Small intestine (tissue), 7 donors: ENCODE measurements at regions not wholly inside any gene's neighbourhood (a gene's known extent, or its start where the extent isn't known, plus 50 kb on each side); places are given as distances from the start of the nearest gene placed in this dataset.

Source experiments
- DNase-seq, 2 donors: peaks; one replicate each; pipeline versions ENCODE4 v3.0.0 to v3.0.0-alpha.2; 2013
- FAIRE-seq: peaks from 2 replicates; lab custom pipeline; 2012; peaks lifted over from hg19 to GRCh38; lab: Jason Lieb, UNC
- H3K27ac ChIP-seq, 3 donors: one replicate each; pipeline ENCODE4 v1.5.1; 2013; ENCODE audit warnings: low read length in 2 of 3, mild to moderate bottlenecking in 2 of 3, control low read depth in 1 of 3, inconsistent platforms in 1 of 3, low read depth in 1 of 3, moderate library complexity in 1 of 3
- H3K27me3 ChIP-seq, 3 donors: one replicate each; pipeline ENCODE4 v1.6.1; 2013; ENCODE audit warnings: low read length in 3 of 3, inconsistent platforms in 1 of 3; ENCODE audit not compliant: control insufficient read depth in 3 of 3, insufficient read depth in 3 of 3
- H3K36me3 ChIP-seq, 3 donors: one replicate each; pipeline ENCODE4 v1.6.1; 2013; ENCODE audit warnings: low read length in 3 of 3, inconsistent platforms in 1 of 3, low read depth in 1 of 3, mild to moderate bottlenecking in 1 of 3, moderate library complexity in 1 of 3; ENCODE audit not compliant: control insufficient read depth in 3 of 3, insufficient read depth in 2 of 3
- H3K4me1 ChIP-seq, 3 donors: one replicate each; pipeline ENCODE4 v1.6.1; 2013; ENCODE audit warnings: low read length in 2 of 3, inconsistent platforms in 1 of 3, low read depth in 1 of 3, mild to moderate bottlenecking in 1 of 3, moderate library complexity in 1 of 3; ENCODE audit not compliant: control insufficient read depth in 3 of 3, insufficient read depth in 2 of 3
- H3K4me3 ChIP-seq, 3 donors: one replicate each; pipeline ENCODE4 v1.5.1; 2013; ENCODE audit warnings: low read length in 3 of 3, control low read depth in 1 of 3, inconsistent platforms in 1 of 3, low read depth in 1 of 3, mild to moderate bottlenecking in 1 of 3, moderate library complexity in 1 of 3
- H3K9me3 ChIP-seq, 2 donors: one replicate each; pipeline ENCODE4 v1.6.1; 2013; ENCODE audit warnings: low read depth in 1 of 2, low read length in 1 of 2; ENCODE audit not compliant: control insufficient read depth in 2 of 2, insufficient read depth in 1 of 2
- WGBS, 3 donors: extraction: QIAGEN DNeasy Blood & Tissue Kit; methylation state at CpG; one replicate each; pipeline ENCODE4 v1.1.7; 2013; 5-methylcytosine and 5-hydroxymethylcytosine counted together
- donor health status: healthy with polysubstance abuse.
- donor health status: control.
- donor health status: control.
- donor health status: Bipolar disorder and iron deficiency.
- donor health status: healthy.

GRCh38 chr5:20559845-20560244 lies 571.8 kb upstream of the CDH18 start:
- Histone ChIP-seq H3K9me3 (no peaks in the 10 kb centered on the region), H3K27ac (no peak overlapping the region), H3K27me3 (no peaks in the 10 kb centered on the region), H3K4me1 (no peaks in the 10 kb centered on the region), H3K4me3 (no peak overlapping the region), H3K36me3 (no peaks in the 10 kb centered on the region)
- FAIRE-seq (no peak), DNase-seq (no peak)
- WGBS, 3 donors: 59 to 79% (median 62%) methylated on average over 3 of the region's 3 CpGs

- WGBS, 3 donors: 70 to 78% (median 77%) methylated on average over 6 of the region's 6 CpGs
- H3K4me3 ChIP-seq: no peak overlapping the region
- FAIRE-seq: no peak
- no peaks in the 10 kb centered on the region for H3K9me3 ChIP-seq
- no peaks in the 10 kb centered on the region for H3K36me3 ChIP-seq
- no peak for DNase-seq
- H3K27ac ChIP-seq: no peak overlapping the region
- no peaks in the 10 kb centered on the region for H3K4me1 ChIP-seq
- no peaks in the 10 kb centered on the region for H3K27me3 ChIP-seq
Measured at GRCh38 chr5:20556115-20556763, 568.2 kb upstream of the CDH18 start.

- Histone ChIP-seq H3K4me1 (no peaks in the 10 kb centered on the region), H3K9me3 (no peaks in the 10 kb centered on the region), H3K4me3 (no peak overlapping the region), H3K27ac (no peak overlapping the region), H3K27me3 (no peaks in the 10 kb centered on the region), H3K36me3 (no peaks in the 10 kb centered on the region)
- WGBS, 3 donors: 72 to 85% (median 73%) methylated on average over 2 of the region's 2 CpGs
- FAIRE-seq (no peak), DNase-seq (no peak)
Measured at GRCh38 chr5:20555034-20555433, 567.0 kb upstream of the CDH18 start.

- Histone ChIP-seq H3K4me1 (no peaks in the 10 kb centered on the region), H3K27ac (no peak overlapping the region), H3K4me3 (no peak overlapping the region), H3K9me3 (no peaks in the 10 kb centered on the region), H3K36me3 (no peaks in the 10 kb centered on the region), H3K27me3 (no peaks in the 10 kb centered on the region)
- FAIRE-seq (no peak), DNase-seq (no peak)
- WGBS, 3 donors: 62 to 76% (median 63%) methylated on average over 2 of the region's 2 CpGs
Measured at GRCh38 chr5:20554001-20554400, 566.0 kb upstream of the CDH18 start.

GRCh38 chr5:20537911-20538703 lies 550.1 kb upstream of the CDH18 start:
- Histone ChIP-seq H3K4me1 (no peaks in the 10 kb centered on the region), H3K27ac (no peak overlapping the region), H3K4me3 (no peak overlapping the region), H3K27me3 (no peaks in the 10 kb centered on the region), H3K36me3 (no peaks in the 10 kb centered on the region), H3K9me3 (peaks cover 0 to 3% of the 10 kb centered on the region in 2 donors)
- FAIRE-seq (no peak), DNase-seq (no peak)
- 55 to 72% (median 59%) methylated on average over 4 of the region's 4 CpGs for WGBS, 3 donors

GRCh38 chr5:20536813-20537212 lies 548.8 kb upstream of the CDH18 start:
- Histone ChIP-seq H3K36me3 (no peaks in the 10 kb centered on the region), H3K27ac (no peak overlapping the region), H3K4me3 (no peak overlapping the region), H3K4me1 (no peaks in the 10 kb centered on the region), H3K9me3 (peaks cover 0 to 3% of the 10 kb centered on the region in 2 donors), H3K27me3 (no peaks in the 10 kb centered on the region)
- no peak for FAIRE-seq
- DNase-seq: no peak

- 45 to 63% (median 59%) methylated on average over 2 of the region's 2 CpGs for WGBS, 3 donors
- Histone ChIP-seq H3K36me3 (no peaks in the 10 kb centered on the region), H3K4me3 (no peak overlapping the region), H3K4me1 (no peaks in the 10 kb centered on the region), H3K27me3 (no peaks in the 10 kb centered on the region), H3K27ac (no peak overlapping the region), H3K9me3 (peaks cover 0 to 3% of the 10 kb centered on the region in 2 donors)
- no peak for DNase-seq
- no peak for FAIRE-seq
Measured at GRCh38 chr5:20536341-20536740, 548.3 kb upstream of the CDH18 start.

GRCh38 chr5:20528471-20528870 lies 540.5 kb upstream of the CDH18 start:
- no peaks in the 10 kb centered on the region for H3K27me3 ChIP-seq
- no peaks in the 10 kb centered on the region for H3K9me3 ChIP-seq
- H3K4me3 ChIP-seq: no peak overlapping the region
- 61 to 80% (median 69%) methylated on average over 1 of the region's 1 CpG for WGBS, 3 donors
- DNase-seq (no peak), FAIRE-seq (no peak)
- no peaks in the 10 kb centered on the region for H3K4me1 ChIP-seq
- H3K27ac ChIP-seq: no peak overlapping the region
- H3K36me3 ChIP-seq: no peaks in the 10 kb centered on the region
